CD4-positive, alpha-beta T cell treated with Interleukin-15 for 4 hours (primary cell): ENCODE measurements at regions not wholly inside any gene's neighbourhood (a gene's known extent, or its start where the extent isn't known, plus 50 kb on each side); places are given as distances from the start of the nearest gene placed in this dataset.
"Not testable (repeated sequence)": the region's sequence is repeated elsewhere in the genome, so short reads cannot be mapped to it uniquely, and the experiment has no call there.

ENCODE experiments used
- DNase-seq: peaks from one replicate; pipeline ENCODE4 v3.0.0-alpha.2; 2020; ENCODE audit warnings: low spot score

- DNase-seq, result no peak
Observed at GRCh38 chr4:141346144-141346543, 125.4 kb downstream of the ZNF330 start.

- no peak for DNase-seq
Observed at GRCh38 chr4:141347684-141348083, 127.0 kb downstream of the ZNF330 start.

- no peak for DNase-seq
Observed at GRCh38 chr4:141348125-141348524, 127.4 kb downstream of the ZNF330 start.

GRCh38 chr4:141348573-141348972, 127.9 kb downstream of the ZNF330 start:
- no peak for DNase-seq

GRCh38 chr4:141349236-141349635, 128.5 kb downstream of the ZNF330 start:
- DNase-seq, result no peak

- no peak for DNase-seq
Observed at GRCh38 chr4:141350122-141350905, 129.6 kb downstream of the ZNF330 start.

GRCh38 chr4:141352331-141352730, 131.6 kb downstream of the ZNF330 start:
- no peak for DNase-seq

GRCh38 chr4:141352909-141353525, 132.3 kb downstream of the ZNF330 start:
- DNase-seq, result no peak

GRCh38 chr4:141356321-141356962, 135.7 kb downstream of the ZNF330 start:
- no peak for DNase-seq

GRCh38 chr4:141356963-141357335, 136.3 kb downstream of the ZNF330 start:
- DNase-seq, result no peak

GRCh38 chr4:141368241-141368640, 147.5 kb downstream of the ZNF330 start:
- DNase-seq, result not testable (repeated sequence)

- DNase-seq, result no peak
Observed at GRCh38 chr4:141371206-141371605, 150.5 kb downstream of the ZNF330 start.

GRCh38 chr4:141375855-141376254, 155.2 kb downstream of the ZNF330 start:
- no peak for DNase-seq

- DNase-seq, result no peak
Observed at GRCh38 chr4:141376769-141377168, 156.1 kb downstream of the ZNF330 start.

GRCh38 chr4:141387299-141387698, 166.6 kb downstream of the ZNF330 start:
- no peak for DNase-seq

- no peak for DNase-seq
Observed at GRCh38 chr4:141388481-141388880, 167.8 kb downstream of the ZNF330 start.

GRCh38 chr4:141389649-141390048, 169.0 kb downstream of the ZNF330 start:
- DNase-seq, result no peak

- DNase-seq, result no peak
Observed at GRCh38 chr4:141390571-141390970, 169.9 kb downstream of the ZNF330 start.

- DNase-seq, result no peak
Observed at GRCh38 chr4:141391293-141391692, 170.6 kb downstream of the ZNF330 start.

- DNase-seq, result no peak
Observed at GRCh38 chr4:141391771-141392170, 171.1 kb downstream of the ZNF330 start.

- no peak for DNase-seq
Observed at GRCh38 chr4:141395246-141395830, 174.6 kb downstream of the ZNF330 start.

GRCh38 chr4:141395919-141396318, 175.2 kb downstream of the ZNF330 start:
- no peak for DNase-seq

GRCh38 chr4:141402712-141403111, 182.0 kb downstream of the ZNF330 start:
- no peak for DNase-seq
